ENCODE measurements at regions not wholly inside any gene's neighbourhood (a gene's known extent, or its start where the extent isn't known, plus 50 kb on each side); places are given as distances from the start of the nearest gene placed in this dataset.

DNA sequence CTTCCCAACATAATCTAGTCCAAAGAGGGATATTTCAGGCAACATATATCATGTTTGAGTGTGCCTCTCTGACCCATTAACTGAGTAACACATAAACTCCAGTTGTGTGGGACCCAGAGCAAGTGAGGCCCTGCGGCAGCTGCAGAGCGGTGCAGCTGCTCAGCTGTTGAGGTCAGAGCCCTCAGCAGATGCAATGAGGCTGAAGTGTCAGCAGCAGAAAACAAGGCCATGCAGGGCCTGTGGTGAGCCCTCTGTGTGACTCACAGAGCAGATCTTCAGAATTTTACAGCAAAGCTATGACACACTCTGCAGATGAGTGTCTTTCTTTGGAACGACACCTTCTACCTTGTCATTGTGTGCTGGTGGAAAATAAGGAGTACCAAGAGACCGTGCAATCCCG, 168.5 kb downstream of the CBLN2 start:
- Histone ChIP-seq H3K9me3 (ENCODE audit: control insufficient read depth in 3 of 3, low read length in 3 of 3) (no peaks in the 10 kb centered on the region), H3K9ac (ENCODE audit: low read depth in 1 of 3, low read length in 3 of 3) (no peak overlapping the region), H3K27ac (ENCODE audit: low read depth, low read length) (no peak overlapping the region), H3K4me1 (ENCODE audit: control insufficient read depth in 3 of 3, insufficient read depth in 3 of 3, low read length in 3 of 3) (no peaks in the 10 kb centered on the region), H3K4me3 (ENCODE audit: low read length in 3 of 3) (no peak overlapping the region), H3K36me3 (ENCODE audit: control insufficient read depth in 3 of 3, insufficient read depth in 3 of 3, low read length in 3 of 3) (no peaks in the 10 kb centered on the region), H3K27me3 (ENCODE audit: control insufficient read depth in 3 of 3, insufficient read depth in 3 of 3, low read length in 3 of 3) (no peaks in the 10 kb centered on the region)

DNA sequence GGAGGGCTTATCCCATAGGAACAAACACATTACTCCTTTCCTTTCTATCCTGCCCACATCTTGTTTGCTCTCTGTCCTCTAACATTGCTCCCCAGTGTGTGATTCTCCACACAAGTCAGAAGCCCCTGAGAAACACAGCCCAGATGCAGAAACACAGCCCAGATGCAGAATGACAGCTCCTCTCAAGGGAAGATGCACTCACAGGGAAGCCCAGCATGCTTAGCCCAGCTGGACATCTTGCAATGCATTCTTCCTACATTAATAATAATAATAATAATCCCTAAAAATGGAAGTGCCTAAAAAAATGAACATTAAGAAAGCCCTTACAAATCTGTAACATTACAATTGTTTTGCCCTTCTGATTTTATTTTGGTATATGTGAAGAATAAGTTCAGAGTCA, 172.1 kb downstream of the CBLN2 start:
- Histone ChIP-seq H3K9me3 (ENCODE audit: control insufficient read depth in 3 of 3, low read length in 3 of 3) (no peaks in the 10 kb centered on the region), H3K4me3 (ENCODE audit: low read length in 3 of 3) (no peak overlapping the region), H3K4me1 (ENCODE audit: control insufficient read depth in 3 of 3, insufficient read depth in 3 of 3, low read length in 3 of 3) (no peaks in the 10 kb centered on the region), H3K27ac (ENCODE audit: low read depth, low read length) (no peak overlapping the region), H3K9ac (ENCODE audit: low read depth in 1 of 3, low read length in 3 of 3) (no peak overlapping the region), H3K27me3 (ENCODE audit: control insufficient read depth in 3 of 3, insufficient read depth in 3 of 3, low read length in 3 of 3) (no peaks in the 10 kb centered on the region), H3K36me3 (ENCODE audit: control insufficient read depth in 3 of 3, insufficient read depth in 3 of 3, low read length in 3 of 3) (no peaks in the 10 kb centered on the region)

DNA sequence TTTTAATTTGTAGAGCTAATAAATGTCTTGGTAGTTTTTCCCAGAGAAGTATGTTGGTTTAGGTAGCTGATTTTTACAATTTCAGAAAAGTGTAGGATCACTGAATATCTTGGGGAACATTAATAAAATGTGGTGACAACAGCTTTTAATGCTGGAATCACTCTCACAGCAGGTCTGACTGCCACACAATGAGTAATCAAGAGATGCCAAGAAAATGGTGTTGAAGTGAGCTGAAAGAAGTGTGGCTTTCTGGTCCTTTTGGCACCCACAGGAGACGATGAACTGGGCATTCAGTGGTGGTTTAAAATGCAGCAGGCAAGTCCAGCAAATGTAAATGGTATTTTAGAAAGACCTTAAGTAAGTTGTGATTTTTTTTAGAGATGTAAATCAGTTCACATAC, 175.8 kb downstream of the CBLN2 start:
- no peaks in the 10 kb centered on the region for H3K9me3 ChIP-seq (ENCODE audit: control insufficient read depth in 3 of 3, low read length in 3 of 3)
- H3K9ac ChIP-seq (ENCODE audit: low read depth in 1 of 3, low read length in 3 of 3) = no peak overlapping the region
- H3K4me3 ChIP-seq (ENCODE audit: low read length in 3 of 3) = no peak overlapping the region
- H3K4me1 ChIP-seq (ENCODE audit: control insufficient read depth in 3 of 3, insufficient read depth in 3 of 3, low read length in 3 of 3) = no peaks in the 10 kb centered on the region
- no peaks in the 10 kb centered on the region for H3K27me3 ChIP-seq (ENCODE audit: control insufficient read depth in 3 of 3, insufficient read depth in 3 of 3, low read length in 3 of 3)
- H3K36me3 ChIP-seq (ENCODE audit: control insufficient read depth in 3 of 3, insufficient read depth in 3 of 3, low read length in 3 of 3) = no peaks in the 10 kb centered on the region
- no peak overlapping the region for H3K27ac ChIP-seq (ENCODE audit: low read depth, low read length)

GRCh38 chr18:72360634-72361033, 183.5 kb downstream of the CBLN2 start:
- Histone ChIP-seq H3K9ac (ENCODE audit: low read depth in 1 of 3, low read length in 3 of 3) (no peak overlapping the region), H3K36me3 (ENCODE audit: control insufficient read depth in 3 of 3, insufficient read depth in 3 of 3, low read length in 3 of 3) (no peaks in the 10 kb centered on the region), H3K4me3 (ENCODE audit: low read length in 3 of 3) (no peak overlapping the region), H3K27ac (ENCODE audit: low read depth, low read length) (no peak overlapping the region), H3K4me1 (ENCODE audit: control insufficient read depth in 3 of 3, insufficient read depth in 3 of 3, low read length in 3 of 3) (no peaks in the 10 kb centered on the region), H3K9me3 (ENCODE audit: control insufficient read depth in 3 of 3, low read length in 3 of 3) (peaks cover 0 to 2% (median 0%) of the 10 kb centered on the region in 3 donors), H3K27me3 (ENCODE audit: control insufficient read depth in 3 of 3, insufficient read depth in 3 of 3, low read length in 3 of 3) (no peaks in the 10 kb centered on the region)

DNA sequence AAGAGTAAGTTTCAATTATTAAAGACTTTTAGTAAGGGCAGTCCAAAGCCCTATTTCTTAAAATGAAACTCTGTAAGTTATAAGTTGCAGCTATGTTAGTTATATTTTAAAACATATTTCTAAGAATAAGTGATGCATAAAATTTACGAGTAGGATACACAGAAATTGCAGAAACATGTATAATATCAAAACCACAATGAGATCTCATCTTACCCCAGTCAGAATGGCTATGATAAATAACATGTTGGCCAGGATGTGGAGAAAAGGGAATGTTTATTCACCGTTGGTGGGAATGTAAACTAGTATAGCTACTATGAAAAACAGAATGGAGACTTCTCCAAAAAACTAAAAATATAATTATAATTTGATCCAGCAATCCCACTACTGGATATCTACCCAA, 201.2 kb downstream of the CBLN2 start:
- no peaks in the 10 kb centered on the region for H3K27me3 ChIP-seq (ENCODE audit: control insufficient read depth in 3 of 3, insufficient read depth in 3 of 3, low read length in 3 of 3)
- H3K4me3 ChIP-seq (ENCODE audit: low read length in 3 of 3) = no peak overlapping the region
- no peaks in the 10 kb centered on the region for H3K4me1 ChIP-seq (ENCODE audit: control insufficient read depth in 3 of 3, insufficient read depth in 3 of 3, low read length in 3 of 3)
- H3K9me3 ChIP-seq (ENCODE audit: control insufficient read depth in 3 of 3, low read length in 3 of 3) = no peaks in the 10 kb centered on the region
- no peak overlapping the region for H3K9ac ChIP-seq (ENCODE audit: low read depth in 1 of 3, low read length in 3 of 3)
- H3K36me3 ChIP-seq (ENCODE audit: control insufficient read depth in 3 of 3, insufficient read depth in 3 of 3, low read length in 3 of 3) = no peaks in the 10 kb centered on the region
- H3K27ac ChIP-seq (ENCODE audit: low read depth, low read length) = no peak overlapping the region

DNA sequence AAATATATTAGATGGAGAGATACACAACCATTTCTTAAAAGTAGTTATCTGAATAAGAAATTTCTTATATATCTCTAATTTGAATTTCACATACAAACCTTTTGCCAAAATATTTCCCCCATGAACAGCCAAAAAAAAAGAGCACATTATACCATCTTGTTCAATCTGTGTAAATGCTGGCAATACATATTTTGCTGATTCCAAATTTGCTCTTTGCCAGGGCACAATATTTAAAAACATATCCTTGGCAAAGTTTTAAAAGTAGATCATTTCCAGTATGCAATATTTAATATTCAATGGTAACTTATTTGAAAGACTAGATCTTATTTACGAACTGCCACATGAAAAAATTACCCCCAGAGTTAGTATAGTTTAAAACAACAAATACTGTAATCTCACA, 204.2 kb downstream of the CBLN2 start:
- H3K27ac ChIP-seq (ENCODE audit: low read depth, low read length) = no peak overlapping the region
- no peak overlapping the region for H3K4me3 ChIP-seq (ENCODE audit: low read length in 3 of 3)
- H3K36me3 ChIP-seq (ENCODE audit: control insufficient read depth in 3 of 3, insufficient read depth in 3 of 3, low read length in 3 of 3) = no peaks in the 10 kb centered on the region
- H3K9ac ChIP-seq (ENCODE audit: low read depth in 1 of 3, low read length in 3 of 3) = no peak overlapping the region
- H3K4me1 ChIP-seq (ENCODE audit: control insufficient read depth in 3 of 3, insufficient read depth in 3 of 3, low read length in 3 of 3) = no peaks in the 10 kb centered on the region
- H3K27me3 ChIP-seq (ENCODE audit: control insufficient read depth in 3 of 3, insufficient read depth in 3 of 3, low read length in 3 of 3) = no peaks in the 10 kb centered on the region
- H3K9me3 ChIP-seq (ENCODE audit: control insufficient read depth in 3 of 3, low read length in 3 of 3) = no peaks in the 10 kb centered on the region

- no peaks in the 10 kb centered on the region for H3K9me3 ChIP-seq (ENCODE audit: control insufficient read depth in 3 of 3, low read length in 3 of 3)
- H3K4me1 ChIP-seq (ENCODE audit: control insufficient read depth in 3 of 3, insufficient read depth in 3 of 3, low read length in 3 of 3) = no peaks in the 10 kb centered on the region
- no peak overlapping the region for H3K27ac ChIP-seq (ENCODE audit: low read depth, low read length)
- no peaks in the 10 kb centered on the region for H3K36me3 ChIP-seq (ENCODE audit: control insufficient read depth in 3 of 3, insufficient read depth in 3 of 3, low read length in 3 of 3)
- no peaks in the 10 kb centered on the region for H3K27me3 ChIP-seq (ENCODE audit: control insufficient read depth in 3 of 3, insufficient read depth in 3 of 3, low read length in 3 of 3)
- H3K9ac ChIP-seq (ENCODE audit: low read depth in 1 of 3, low read length in 3 of 3) = no peak overlapping the region
- no peak overlapping the region for H3K4me3 ChIP-seq (ENCODE audit: low read length in 3 of 3)
These were observed 207.4 kb downstream of the CBLN2 start for GRCh38 chr18:72336786-72337185.

DNA sequence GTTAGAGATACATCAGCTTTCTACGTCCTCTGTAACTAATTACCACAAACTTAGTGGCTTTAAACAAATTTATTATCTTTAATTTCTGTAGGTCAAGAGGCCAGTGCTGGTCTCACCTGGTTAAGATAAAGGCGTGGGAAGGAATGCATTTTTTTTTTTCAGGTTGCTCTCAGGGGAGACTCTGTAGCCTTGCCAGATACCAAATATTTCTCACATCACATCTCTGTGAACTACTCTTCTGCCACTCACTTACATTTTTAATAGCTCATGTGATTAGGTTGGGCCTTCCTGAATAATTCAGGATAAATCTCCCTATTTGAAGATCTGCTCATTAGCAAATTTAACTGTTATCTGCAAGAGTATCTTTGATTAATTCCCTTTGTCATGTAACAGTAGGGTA, 214.6 kb downstream of the CBLN2 start:
- no peak overlapping the region for H3K9ac ChIP-seq (ENCODE audit: low read depth in 1 of 3, low read length in 3 of 3)
- no peak overlapping the region for H3K4me3 ChIP-seq (ENCODE audit: low read length in 3 of 3)
- no peaks in the 10 kb centered on the region for H3K4me1 ChIP-seq (ENCODE audit: control insufficient read depth in 3 of 3, insufficient read depth in 3 of 3, low read length in 3 of 3)
- no peaks in the 10 kb centered on the region for H3K27me3 ChIP-seq (ENCODE audit: control insufficient read depth in 3 of 3, insufficient read depth in 3 of 3, low read length in 3 of 3)
- no peaks in the 10 kb centered on the region for H3K36me3 ChIP-seq (ENCODE audit: control insufficient read depth in 3 of 3, insufficient read depth in 3 of 3, low read length in 3 of 3)
- H3K9me3 ChIP-seq (ENCODE audit: control insufficient read depth in 3 of 3, low read length in 3 of 3) = no peaks in the 10 kb centered on the region
- no peak overlapping the region for H3K27ac ChIP-seq (ENCODE audit: low read depth, low read length)

DNA sequence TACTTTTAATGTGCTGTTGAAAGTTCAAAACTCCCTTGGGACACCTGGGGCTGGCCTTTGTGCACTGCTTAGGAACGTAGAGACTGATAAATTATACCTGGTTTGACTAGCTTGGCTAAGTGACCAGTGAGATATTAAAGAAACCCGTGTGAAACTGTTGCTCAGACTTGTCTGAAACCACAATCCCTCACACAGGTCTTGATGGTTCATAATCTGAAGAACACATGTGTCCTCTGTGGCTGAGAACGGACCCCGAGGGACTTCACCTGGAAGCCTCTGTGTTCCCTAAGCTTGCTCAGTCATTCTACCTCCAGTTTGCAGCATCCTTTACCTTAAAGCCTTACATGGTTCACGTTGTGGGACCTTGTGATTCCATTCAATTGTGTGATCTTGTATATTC, 218.8 kb downstream of the CBLN2 start:
- H3K4me1 ChIP-seq (ENCODE audit: control insufficient read depth in 3 of 3, insufficient read depth in 3 of 3, low read length in 3 of 3) = no peaks in the 10 kb centered on the region
- no peaks in the 10 kb centered on the region for H3K9me3 ChIP-seq (ENCODE audit: control insufficient read depth in 3 of 3, low read length in 3 of 3)
- H3K27me3 ChIP-seq (ENCODE audit: control insufficient read depth in 3 of 3, insufficient read depth in 3 of 3, low read length in 3 of 3) = no peaks in the 10 kb centered on the region
- no peak overlapping the region for H3K4me3 ChIP-seq (ENCODE audit: low read length in 3 of 3)
- H3K36me3 ChIP-seq (ENCODE audit: control insufficient read depth in 3 of 3, insufficient read depth in 3 of 3, low read length in 3 of 3) = no peaks in the 10 kb centered on the region
- no peak overlapping the region for H3K9ac ChIP-seq (ENCODE audit: low read depth in 1 of 3, low read length in 3 of 3)
- no peak overlapping the region for H3K27ac ChIP-seq (ENCODE audit: low read depth, low read length)

GRCh38 chr18:72324677-72325076, 219.5 kb downstream of the CBLN2 start:
- H3K9ac ChIP-seq (ENCODE audit: low read depth in 1 of 3, low read length in 3 of 3) = no peak overlapping the region
- H3K27me3 ChIP-seq (ENCODE audit: control insufficient read depth in 3 of 3, insufficient read depth in 3 of 3, low read length in 3 of 3) = no peaks in the 10 kb centered on the region
- no peaks in the 10 kb centered on the region for H3K4me1 ChIP-seq (ENCODE audit: control insufficient read depth in 3 of 3, insufficient read depth in 3 of 3, low read length in 3 of 3)
- H3K27ac ChIP-seq (ENCODE audit: low read depth, low read length) = no peak overlapping the region
- H3K4me3 ChIP-seq (ENCODE audit: low read length in 3 of 3) = no peak overlapping the region
- no peaks in the 10 kb centered on the region for H3K9me3 ChIP-seq (ENCODE audit: control insufficient read depth in 3 of 3, low read length in 3 of 3)
- H3K36me3 ChIP-seq (ENCODE audit: control insufficient read depth in 3 of 3, insufficient read depth in 3 of 3, low read length in 3 of 3) = no peaks in the 10 kb centered on the region

GRCh38 chr18:72316497-72316896, 227.6 kb downstream of the CBLN2 start:
- no peaks in the 10 kb centered on the region for H3K27me3 ChIP-seq (ENCODE audit: control insufficient read depth in 3 of 3, insufficient read depth in 3 of 3, low read length in 3 of 3)
- H3K9ac ChIP-seq (ENCODE audit: low read depth in 1 of 3, low read length in 3 of 3) = no peak overlapping the region
- H3K36me3 ChIP-seq (ENCODE audit: control insufficient read depth in 3 of 3, insufficient read depth in 3 of 3, low read length in 3 of 3) = no peaks in the 10 kb centered on the region
- no peaks in the 10 kb centered on the region for H3K9me3 ChIP-seq (ENCODE audit: control insufficient read depth in 3 of 3, low read length in 3 of 3)
- H3K27ac ChIP-seq (ENCODE audit: low read depth, low read length) = no peak overlapping the region
- H3K4me1 ChIP-seq (ENCODE audit: control insufficient read depth in 3 of 3, insufficient read depth in 3 of 3, low read length in 3 of 3) = no peaks in the 10 kb centered on the region
- H3K4me3 ChIP-seq (ENCODE audit: low read length in 3 of 3) = no peak overlapping the region

Data from skeletal muscle tissue (tissue), 3 donors.